Lung (tissue), 11 donors: ENCODE measurements at regions not wholly inside any gene's neighbourhood (a gene's known extent, or its start where the extent isn't known, plus 50 kb on each side); places are given as distances from the start of the nearest gene placed in this dataset.
"Not testable (repeated sequence)": the region's sequence is repeated elsewhere in the genome, so short reads cannot be mapped to it uniquely, and the experiment has no call there.

Source experiments
- ATAC-seq: fragments of 200-7000 bp; cut with Tn5 transposase; one replicate; pipeline ENCODE4 v1.9.1; 2020; ENCODE audit warnings: moderate number of reproducible peaks; ENCODE audit not compliant: insufficient read depth, low FRiP score
- DNase-seq, 3 donors: peaks; one replicate each; pipeline ENCODE4 v3.0.0-alpha.2; 2013 to 2017
- H3K27ac ChIP-seq, 2 donors: one replicate each; pipeline ENCODE4 v1.5.1; 2013; ENCODE audit warnings: mild to moderate bottlenecking in 2 of 2, moderate library complexity in 2 of 2, control low read depth in 1 of 2, inconsistent platforms in 1 of 2, low read depth in 1 of 2, low read length in 1 of 2
- H3K27me3 ChIP-seq, 3 donors: one replicate each; pipeline ENCODE4 v1.5.1; 2013; ENCODE audit warnings: low read length in 2 of 3; ENCODE audit not compliant: control insufficient read depth in 3 of 3, insufficient read depth in 3 of 3
- H3K36me3 ChIP-seq, 4 donors: one replicate each; pipeline ENCODE4 v1.5.1; 2013; ENCODE audit warnings: low read length in 4 of 4, mild to moderate bottlenecking in 1 of 4, moderate library complexity in 1 of 4; ENCODE audit not compliant: control insufficient read depth in 4 of 4, insufficient read depth in 4 of 4
- H3K4me1 ChIP-seq, 5 donors: one replicate each; pipeline ENCODE4 v1.5.1; 2013; ENCODE audit warnings: low read length in 5 of 5, mild to moderate bottlenecking in 2 of 5, moderate library complexity in 1 of 5; ENCODE audit not compliant: control insufficient read depth in 5 of 5, insufficient read depth in 5 of 5
- H3K4me3 ChIP-seq: one replicate; pipeline ENCODE4 v1.5.1; 2013; ENCODE audit warnings: mild to moderate bottlenecking, control low read depth, moderate library complexity
- H3K9ac ChIP-seq, 2 donors: one replicate each; pipeline ENCODE4 v1.5.1; 2013; ENCODE audit warnings: low read length in 2 of 2, control low read depth in 1 of 2; ENCODE audit not compliant: insufficient read depth in 1 of 2
- H3K9me3 ChIP-seq, 4 donors: one replicate each; pipeline ENCODE4 v1.5.1; 2013; ENCODE audit warnings: low read length in 3 of 4, mild to moderate bottlenecking in 1 of 4, moderate library complexity in 1 of 4; ENCODE audit not compliant: control insufficient read depth in 4 of 4, insufficient read depth in 3 of 4
- WGBS, 2 donors: extraction: QIAGEN DNeasy Blood & Tissue Kit; methylation state at CpG; one replicate each; pipeline ENCODE4 v1.1.7; 2013; 5-methylcytosine and 5-hydroxymethylcytosine counted together
- TF ChIP-seq, protein P1 (sequence below): IDR thresholded peaks from 2 replicates; pipeline ENCODE4 v1.5.1; 2012; ENCODE audit warnings: mild to moderate bottlenecking; ENCODE audit errors: control extremely low read depth, extremely low read depth
- donor health status: control.
- donor health status: control.
- donor health status: Bipolar disorder and iron deficiency.
- donor health status: healthy.
- donor health status: DM: yes; HTN: yes; CAD: no.

DNA sequence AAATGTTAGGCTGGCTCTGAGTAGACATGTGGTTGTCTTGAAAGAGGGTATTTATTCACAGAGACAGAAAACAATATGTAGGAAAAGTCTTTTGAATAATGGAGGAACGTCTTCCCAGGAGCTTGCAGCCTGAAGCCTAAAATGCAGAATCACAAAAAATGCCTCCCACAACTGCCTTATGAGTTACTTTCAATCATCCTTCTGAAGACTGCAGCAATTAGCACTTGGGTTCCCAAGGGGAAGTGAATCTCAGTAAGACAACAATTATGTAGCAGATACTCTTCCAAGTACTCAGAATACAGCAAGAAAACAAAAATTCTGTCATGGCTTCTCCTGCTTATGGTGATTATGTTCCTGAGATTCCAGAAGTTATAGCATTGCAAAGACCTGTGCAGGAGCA lies 166.6 kb upstream of the TBL1X start:
- Histone ChIP-seq H3K27ac (no peak overlapping the region), H3K27me3 (peaks cover 0 to 29% (median 14%) of the 10 kb centered on the region in 3 donors), H3K9me3 (peaks cover 0 to 1% (median under 1%) of the 10 kb centered on the region in 4 donors), H3K4me1 (peaks cover 0 to under 1% (median 0%) of the 10 kb centered on the region in 5 donors), H3K4me3 (no peak overlapping the region), H3K36me3 (no peaks in the 10 kb centered on the region), H3K9ac (no peak overlapping the region)
- DNase-seq (no peak), ATAC-seq (no peak)
- WGBS, 2 donors, result 56 to 71% methylated on average over 1 of the region's 1 CpG
- TF ChIP-seq, protein P1, sequence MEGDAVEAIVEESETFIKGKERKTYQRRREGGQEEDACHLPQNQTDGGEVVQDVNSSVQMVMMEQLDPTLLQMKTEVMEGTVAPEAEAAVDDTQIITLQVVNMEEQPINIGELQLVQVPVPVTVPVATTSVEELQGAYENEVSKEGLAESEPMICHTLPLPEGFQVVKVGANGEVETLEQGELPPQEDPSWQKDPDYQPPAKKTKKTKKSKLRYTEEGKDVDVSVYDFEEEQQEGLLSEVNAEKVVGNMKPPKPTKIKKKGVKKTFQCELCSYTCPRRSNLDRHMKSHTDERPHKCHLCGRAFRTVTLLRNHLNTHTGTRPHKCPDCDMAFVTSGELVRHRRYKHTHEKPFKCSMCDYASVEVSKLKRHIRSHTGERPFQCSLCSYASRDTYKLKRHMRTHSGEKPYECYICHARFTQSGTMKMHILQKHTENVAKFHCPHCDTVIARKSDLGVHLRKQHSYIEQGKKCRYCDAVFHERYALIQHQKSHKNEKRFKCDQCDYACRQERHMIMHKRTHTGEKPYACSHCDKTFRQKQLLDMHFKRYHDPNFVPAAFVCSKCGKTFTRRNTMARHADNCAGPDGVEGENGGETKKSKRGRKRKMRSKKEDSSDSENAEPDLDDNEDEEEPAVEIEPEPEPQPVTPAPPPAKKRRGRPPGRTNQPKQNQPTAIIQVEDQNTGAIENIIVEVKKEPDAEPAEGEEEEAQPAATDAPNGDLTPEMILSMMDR, result no peak

DNA sequence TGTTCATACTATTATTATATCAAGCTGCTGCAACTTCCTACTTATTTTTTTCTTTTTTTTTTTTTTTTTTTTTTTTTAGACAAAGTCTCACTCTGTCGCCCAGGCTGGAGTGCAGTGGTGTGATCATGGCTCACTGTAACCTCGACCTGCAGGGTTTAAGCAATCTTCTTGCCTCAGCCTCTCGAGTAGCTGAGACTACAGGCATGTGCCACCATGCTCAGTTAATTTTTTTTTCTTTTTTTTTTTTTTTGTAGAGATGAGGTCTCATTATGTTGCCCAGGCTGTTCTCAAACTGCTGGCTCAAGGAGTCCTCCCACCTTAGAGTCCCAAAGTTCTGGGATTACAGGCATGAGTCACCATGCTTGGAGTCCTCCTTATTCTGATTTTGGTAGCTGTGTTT lies 165.2 kb upstream of the TBL1X start:
- not testable (repeated sequence) for H3K4me1 ChIP-seq, DNase-seq, H3K4me3 ChIP-seq, H3K9me3 ChIP-seq, H3K36me3 ChIP-seq, ATAC-seq, H3K9ac ChIP-seq, H3K27ac ChIP-seq
- H3K27me3 ChIP-seq, result peaks cover 0 to 15% (median 2%) of the 10 kb centered on the region in 3 donors
- WGBS, 2 donors, result 57 to 63% methylated on average over 2 to 3 of the region's 3 CpGs

DNA sequence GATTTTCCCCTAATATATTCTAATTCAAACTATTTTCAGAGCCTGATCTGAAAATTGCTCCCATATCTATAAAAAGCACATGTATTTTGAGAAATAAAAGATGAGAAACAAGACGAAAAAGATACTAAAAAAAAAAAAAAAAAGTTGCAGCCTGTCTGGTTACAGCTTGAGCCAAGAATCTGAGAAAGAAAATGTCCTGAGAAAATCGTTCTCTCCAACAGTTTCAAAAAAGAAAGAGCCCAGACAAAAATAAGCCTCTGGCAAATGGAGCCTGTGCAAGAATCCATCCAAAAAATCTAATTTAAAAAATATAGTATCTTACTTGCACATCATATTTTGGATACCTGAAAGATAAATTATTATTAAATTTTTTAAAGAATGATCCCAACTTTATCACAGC lies 163.0 kb upstream of the TBL1X start:
- no peaks in the 10 kb centered on the region for H3K36me3 ChIP-seq
- no peak overlapping the region for H3K4me3 ChIP-seq
- H3K9me3 ChIP-seq, result peaks cover 0 to 5% (median 2%) of the 10 kb centered on the region in 4 donors
- TF ChIP-seq, protein P1, result no peak
- 52 to 76% methylated on average over 2 of the region's 2 CpGs for WGBS, 2 donors
- peaks cover 0 to 5% (median 2%) of the 10 kb centered on the region in 3 donors for H3K27me3 ChIP-seq
- DNase-seq (peak in 2 of 3 donors; percentile 32 to 41), ATAC-seq (no peak)
- H3K27ac ChIP-seq, result no peak overlapping the region
- no peaks in the 10 kb centered on the region for H3K4me1 ChIP-seq
- no peak overlapping the region for H3K9ac ChIP-seq

DNA sequence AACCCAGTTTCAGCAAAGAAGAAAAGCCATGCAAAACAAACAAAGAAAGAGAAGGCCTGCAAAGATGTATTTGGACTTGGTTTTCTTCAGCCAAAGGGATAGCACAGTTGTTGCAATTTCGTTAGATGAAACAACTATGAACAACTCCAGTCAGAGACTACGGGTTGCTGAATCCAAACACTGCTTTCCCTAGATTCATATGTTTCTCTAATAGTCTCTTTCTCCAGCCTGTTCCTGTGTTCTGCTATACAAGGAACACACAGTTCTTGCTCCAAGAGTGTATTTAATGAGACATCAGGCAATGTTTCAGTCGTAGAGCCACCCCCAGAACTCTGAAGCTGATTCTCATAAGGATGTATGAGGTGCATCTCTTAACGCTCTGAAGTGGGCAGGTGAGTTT lies 162.5 kb upstream of the TBL1X start:
- 70 to 89% methylated on average over 4 of the region's 4 CpGs for WGBS, 2 donors
- no peaks in the 10 kb centered on the region for H3K4me1 ChIP-seq
- H3K27me3 ChIP-seq, result peaks cover 0 to 3% (median 1%) of the 10 kb centered on the region in 3 donors
- H3K9ac ChIP-seq, result no peak overlapping the region
- H3K36me3 ChIP-seq, result no peaks in the 10 kb centered on the region
- H3K27ac ChIP-seq, result no peak overlapping the region
- no peak overlapping the region for H3K4me3 ChIP-seq
- peak in 1 of 3 donors; percentile 17 for DNase-seq
- peaks cover 0 to 5% (median 2%) of the 10 kb centered on the region in 4 donors for H3K9me3 ChIP-seq
- TF ChIP-seq, protein P1, result no peak
- no peak for ATAC-seq
